ENCODE measurements at regions not wholly inside any gene's neighbourhood (a gene's known extent, or its start where the extent isn't known, plus 50 kb on each side); places are given as distances from the start of the nearest gene placed in this dataset.
A peak's percentile ranks its signal among the peaks of the same experiment; 100 is the strongest.

DNA sequence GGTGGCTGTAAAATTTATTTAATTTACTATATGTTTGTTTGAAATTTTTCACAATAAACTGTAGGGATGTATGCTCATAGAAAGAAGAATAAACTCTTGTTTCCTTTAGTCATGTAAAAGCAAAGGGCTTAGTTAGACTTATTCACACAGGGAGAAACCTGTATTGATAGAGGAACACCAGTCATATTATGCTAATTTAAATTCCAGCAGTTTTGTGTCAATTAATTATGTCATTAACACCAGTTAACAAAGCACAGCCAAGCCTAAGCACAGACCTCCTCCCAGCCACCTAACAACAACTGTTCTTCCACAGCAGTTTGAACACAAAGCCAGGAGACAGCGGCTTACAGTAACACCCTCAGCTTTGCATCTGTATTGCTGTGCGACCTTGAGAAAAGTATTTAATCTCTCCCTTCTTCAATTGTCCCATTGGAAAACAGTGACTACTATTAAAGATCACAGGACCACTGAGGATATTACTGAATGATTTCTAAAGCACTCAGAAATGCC is 260.8 kb upstream of the RRP15 start:
- no peak for DNase-seq
- Mint-ChIP-seq H3K27ac (no peak overlapping the region), H3K36me3 (ENCODE audit: low read depth) (no peaks in the 10 kb centered on the region), H3K9me3 (peaks cover 11% of the 10 kb centered on the region), H3K27me3 (ENCODE audit: insufficient read depth) (no peaks in the 10 kb centered on the region; the same call in 1 of the 2 replicates), H3K4me1 (ENCODE audit: low read depth) (peaks cover 16% of the 10 kb centered on the region), H3K4me3 (no peak overlapping the region)
- TF ChIP-seq, protein P1, sequence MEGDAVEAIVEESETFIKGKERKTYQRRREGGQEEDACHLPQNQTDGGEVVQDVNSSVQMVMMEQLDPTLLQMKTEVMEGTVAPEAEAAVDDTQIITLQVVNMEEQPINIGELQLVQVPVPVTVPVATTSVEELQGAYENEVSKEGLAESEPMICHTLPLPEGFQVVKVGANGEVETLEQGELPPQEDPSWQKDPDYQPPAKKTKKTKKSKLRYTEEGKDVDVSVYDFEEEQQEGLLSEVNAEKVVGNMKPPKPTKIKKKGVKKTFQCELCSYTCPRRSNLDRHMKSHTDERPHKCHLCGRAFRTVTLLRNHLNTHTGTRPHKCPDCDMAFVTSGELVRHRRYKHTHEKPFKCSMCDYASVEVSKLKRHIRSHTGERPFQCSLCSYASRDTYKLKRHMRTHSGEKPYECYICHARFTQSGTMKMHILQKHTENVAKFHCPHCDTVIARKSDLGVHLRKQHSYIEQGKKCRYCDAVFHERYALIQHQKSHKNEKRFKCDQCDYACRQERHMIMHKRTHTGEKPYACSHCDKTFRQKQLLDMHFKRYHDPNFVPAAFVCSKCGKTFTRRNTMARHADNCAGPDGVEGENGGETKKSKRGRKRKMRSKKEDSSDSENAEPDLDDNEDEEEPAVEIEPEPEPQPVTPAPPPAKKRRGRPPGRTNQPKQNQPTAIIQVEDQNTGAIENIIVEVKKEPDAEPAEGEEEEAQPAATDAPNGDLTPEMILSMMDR (IDR thresholded peaks at IDR 0.05), result no peak

DNA sequence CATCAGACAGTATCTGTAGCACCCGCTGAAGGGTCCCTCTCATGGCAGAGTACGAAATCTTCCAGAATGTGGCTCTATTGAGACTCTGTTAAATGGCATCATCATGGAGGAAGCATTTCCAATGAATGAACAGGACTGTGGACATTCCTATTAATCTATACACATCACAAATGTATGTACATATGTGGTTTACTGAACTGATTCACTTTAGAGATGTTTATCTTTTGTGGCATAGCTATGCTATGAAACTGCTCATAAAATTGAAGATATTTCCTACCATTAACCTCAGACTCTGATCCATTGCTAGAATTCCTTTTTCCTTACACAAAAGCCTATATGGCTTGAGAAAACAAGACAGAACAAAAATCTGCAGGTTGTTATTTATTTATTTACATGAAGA is 259.6 kb upstream of the RRP15 start:
- H3K27ac Mint-ChIP-seq, result no peak overlapping the region
- peaks cover 5% of the 10 kb centered on the region for H3K9me3 Mint-ChIP-seq
- TF ChIP-seq, protein P1 (IDR thresholded peaks at IDR 0.05), result no peak
- no peak overlapping the region for H3K4me3 Mint-ChIP-seq
- H3K27me3 Mint-ChIP-seq (ENCODE audit: insufficient read depth), result no peaks in the 10 kb centered on the region; the same call in 1 of the 2 replicates
- no peaks in the 10 kb centered on the region for H3K36me3 Mint-ChIP-seq (ENCODE audit: low read depth)
- peak; percentile 57 for DNase-seq
- H3K4me1 Mint-ChIP-seq (ENCODE audit: low read depth), result peaks cover 16% of the 10 kb centered on the region

DNA sequence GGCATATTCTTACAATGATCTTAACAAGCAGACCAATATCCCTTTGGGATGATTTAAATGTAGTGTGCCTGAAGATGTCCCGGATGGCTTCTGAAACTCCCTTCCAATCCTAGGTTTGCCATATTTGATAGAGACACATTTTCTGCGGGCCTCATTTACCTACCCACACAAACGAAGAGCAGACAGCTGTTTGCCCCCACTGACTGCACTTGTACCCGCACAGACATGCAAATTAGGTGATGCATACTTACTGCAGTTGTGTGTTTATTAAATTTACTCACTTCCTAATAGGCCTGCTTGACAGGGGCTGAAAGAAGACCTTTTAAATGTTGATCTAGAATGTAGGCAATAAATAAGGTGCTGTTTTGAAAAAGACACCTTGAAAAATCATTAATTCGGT is 257.9 kb upstream of the RRP15 start:
- TF ChIP-seq, protein P1 (IDR thresholded peaks at IDR 0.05), result no peak
- no peak for DNase-seq
- no peaks in the 10 kb centered on the region for H3K36me3 Mint-ChIP-seq (ENCODE audit: low read depth)
- H3K9me3 Mint-ChIP-seq, result peaks cover 5% of the 10 kb centered on the region; the same call in 1 of the 2 replicates
- no peaks in the 10 kb centered on the region; the same call in none of the 2 replicates for H3K27me3 Mint-ChIP-seq (ENCODE audit: insufficient read depth)
- H3K4me3 Mint-ChIP-seq, result no peak overlapping the region
- H3K4me1 Mint-ChIP-seq (ENCODE audit: low read depth), result peaks cover 16% of the 10 kb centered on the region
- no peak overlapping the region for H3K27ac Mint-ChIP-seq

DNA sequence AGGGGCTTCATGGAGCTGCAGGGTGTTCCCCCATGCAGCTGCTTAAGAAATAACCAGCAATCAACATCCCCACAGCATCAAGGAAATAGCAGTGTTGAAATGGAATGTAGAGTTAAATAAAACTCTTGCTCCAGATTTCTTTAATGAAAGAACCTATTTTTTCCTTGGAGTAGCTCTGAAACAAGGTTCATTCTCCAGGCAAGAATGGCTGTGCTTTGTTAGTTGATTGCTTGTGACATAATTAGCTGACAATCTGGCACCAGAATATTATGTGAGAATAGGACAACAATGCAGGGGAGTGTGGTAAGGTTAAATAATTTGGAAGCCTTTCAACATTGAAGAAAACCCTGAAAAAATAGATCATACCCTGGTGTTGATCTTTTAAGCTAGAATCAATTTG is 254.2 kb upstream of the RRP15 start:
- Mint-ChIP-seq H3K4me3 (no peak overlapping the region), H3K36me3 (ENCODE audit: low read depth) (no peaks in the 10 kb centered on the region), H3K9me3 (no peaks in the 10 kb centered on the region), H3K4me1 (ENCODE audit: low read depth) (peaks cover 3% of the 10 kb centered on the region; the same call in 1 of the 2 replicates), H3K27ac (no peak overlapping the region), H3K27me3 (ENCODE audit: insufficient read depth) (no peaks in the 10 kb centered on the region; the same call in 1 of the 2 replicates)
- no peak for DNase-seq
- TF ChIP-seq, protein P1 (IDR thresholded peaks at IDR 0.05), result no peak

DNA sequence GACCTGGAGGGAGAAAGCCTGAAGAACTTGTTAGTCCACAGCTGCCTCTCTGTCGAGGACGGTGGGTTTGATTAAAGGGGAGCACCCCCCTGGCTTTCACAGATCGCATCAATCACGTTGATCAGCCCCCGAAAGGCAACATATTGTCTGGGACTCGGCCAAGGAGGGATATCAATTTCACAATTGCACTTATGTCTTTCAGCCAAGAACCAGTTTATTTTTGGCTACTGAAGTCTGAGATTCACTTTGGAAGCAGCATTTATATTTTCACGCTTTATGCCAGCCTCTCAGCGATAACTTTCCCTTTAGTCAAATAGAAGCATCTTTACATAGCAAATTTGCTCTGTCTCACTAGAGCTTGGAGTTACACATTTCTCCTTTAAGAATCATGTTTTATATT is 253.2 kb upstream of the RRP15 start:
- TF ChIP-seq, protein P1 (IDR thresholded peaks at IDR 0.05), result no peak
- Mint-ChIP-seq H3K4me1 (ENCODE audit: low read depth) (no peaks in the 10 kb centered on the region), H3K27me3 (ENCODE audit: insufficient read depth) (no peaks in the 10 kb centered on the region; the same call in 1 of the 2 replicates), H3K36me3 (ENCODE audit: low read depth) (no peaks in the 10 kb centered on the region), H3K9me3 (no peaks in the 10 kb centered on the region), H3K4me3 (no peak overlapping the region), H3K27ac (no peak overlapping the region)
- no peak for DNase-seq

Measured in HFFc6 (cell line).